ENCODE measurements at regions not wholly inside any gene's neighbourhood (a gene's known extent, or its start where the extent isn't known, plus 50 kb on each side); places are given as distances from the start of the nearest gene placed in this dataset.

GRCh38 chr2:126309185-126309584 is 346.8 kb upstream of the GYPC start:
- TF ChIP-seq CTCF (conservative IDR thresholded peaks at IDR 0.05 in 1 of 2, IDR thresholded peaks at IDR 0.05 in 1 of 2; ENCODE audit: extremely low read depth in 1 of 2, insufficient read depth in 1 of 2, low read depth in 1 of 2, low read length in 2 of 2), result no peak
- no peak for TF ChIP-seq EZH2 (IDR thresholded peaks at IDR 0.05; ENCODE audit: borderline replicate concordance, low read length)
